GM13976 (cell line): ENCODE measurements at regions not wholly inside any gene's neighbourhood (a gene's known extent, or its start where the extent isn't known, plus 50 kb on each side); places are given as distances from the start of the nearest gene placed in this dataset.

Experiments used
- DNase-seq: peaks from one replicate; pipeline ENCODE4 v3.0.0; 2012; ENCODE audit warnings: low spot score
- in situ Hi-C: fragments of 300-500 bp; cut with MboI; formaldehyde crosslinking; loops from one replicate; pipeline ENCODE4 v1.12.0; 2022; ENCODE audit warnings: low sequenced_read_pairs, mixed read lengths, inconsistent platforms; ENCODE audit not compliant: unreplicated experiment
- TF ChIP-seq, protein P1 (sequence below): IDR thresholded peaks from 2 replicates; pipeline ENCODE4 v1.5.1; 2012; ENCODE audit warnings: borderline replicate concordance, mild to moderate bottlenecking; ENCODE audit not compliant: insufficient read depth; ENCODE audit errors: extremely low read depth, missing control alignments, control extremely low read depth

DNA sequence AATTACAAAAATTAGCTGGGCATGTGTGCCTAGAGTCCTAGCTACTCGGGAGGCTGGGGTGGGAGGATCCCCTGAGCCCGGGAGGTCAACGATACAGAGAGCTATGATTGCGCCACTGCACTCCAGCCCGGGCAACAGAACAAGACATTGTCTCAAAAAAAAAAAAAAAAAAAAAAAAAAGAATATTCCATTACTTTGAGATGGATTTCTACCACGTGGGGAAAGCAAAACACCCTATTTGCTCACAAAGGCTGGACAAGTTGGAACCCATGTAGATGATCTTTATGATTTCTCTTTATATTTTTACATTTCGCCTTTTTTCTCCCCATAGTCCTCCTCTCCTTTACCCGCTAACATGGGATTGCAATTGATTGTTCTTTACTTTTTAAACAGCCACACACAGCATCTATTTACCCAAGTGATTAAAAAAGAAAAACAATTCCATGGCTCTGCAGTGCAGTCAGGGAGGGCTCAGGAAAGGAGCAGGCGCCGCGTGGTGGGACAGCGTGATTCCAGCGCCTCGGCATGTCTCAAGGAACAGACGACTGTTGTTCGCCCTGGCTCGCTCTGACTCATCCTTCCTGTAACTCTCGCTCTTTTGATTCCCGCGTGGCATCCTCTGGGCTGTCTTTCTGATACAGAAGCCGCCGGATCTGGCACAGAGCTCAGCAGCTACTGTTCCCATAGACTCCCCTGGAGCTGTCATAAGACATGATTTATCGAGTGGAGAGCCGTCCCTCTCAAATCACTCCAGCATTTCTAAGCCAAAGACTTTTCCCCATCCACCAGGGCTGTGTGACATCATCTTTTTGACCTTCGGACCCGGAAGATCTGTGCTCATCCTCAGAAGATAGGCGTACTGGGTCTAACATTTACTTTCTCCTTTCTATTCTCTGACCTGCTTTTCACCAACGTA, 230.4 kb upstream of the AGAP1 start:
- DNase-seq: no peak

DNA sequence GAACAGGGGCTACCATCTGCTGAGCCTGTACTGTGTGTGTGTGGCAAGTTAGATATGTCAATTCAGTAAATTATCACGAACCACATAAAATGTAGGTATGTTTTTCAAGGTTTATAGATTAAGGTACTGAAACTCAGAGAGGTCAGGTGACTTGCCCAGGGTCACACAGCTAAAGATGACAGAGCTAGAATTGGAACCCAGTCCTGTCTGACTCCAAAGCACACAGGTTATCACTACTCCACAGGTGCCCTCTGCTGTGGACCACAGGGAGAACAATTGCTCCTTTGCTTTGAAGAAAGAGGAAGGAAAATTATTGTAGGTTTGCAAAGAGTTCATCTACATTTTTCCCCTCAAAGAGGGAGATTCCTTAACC, 229.7 kb upstream of the AGAP1 start:
- TF ChIP-seq, protein P1, sequence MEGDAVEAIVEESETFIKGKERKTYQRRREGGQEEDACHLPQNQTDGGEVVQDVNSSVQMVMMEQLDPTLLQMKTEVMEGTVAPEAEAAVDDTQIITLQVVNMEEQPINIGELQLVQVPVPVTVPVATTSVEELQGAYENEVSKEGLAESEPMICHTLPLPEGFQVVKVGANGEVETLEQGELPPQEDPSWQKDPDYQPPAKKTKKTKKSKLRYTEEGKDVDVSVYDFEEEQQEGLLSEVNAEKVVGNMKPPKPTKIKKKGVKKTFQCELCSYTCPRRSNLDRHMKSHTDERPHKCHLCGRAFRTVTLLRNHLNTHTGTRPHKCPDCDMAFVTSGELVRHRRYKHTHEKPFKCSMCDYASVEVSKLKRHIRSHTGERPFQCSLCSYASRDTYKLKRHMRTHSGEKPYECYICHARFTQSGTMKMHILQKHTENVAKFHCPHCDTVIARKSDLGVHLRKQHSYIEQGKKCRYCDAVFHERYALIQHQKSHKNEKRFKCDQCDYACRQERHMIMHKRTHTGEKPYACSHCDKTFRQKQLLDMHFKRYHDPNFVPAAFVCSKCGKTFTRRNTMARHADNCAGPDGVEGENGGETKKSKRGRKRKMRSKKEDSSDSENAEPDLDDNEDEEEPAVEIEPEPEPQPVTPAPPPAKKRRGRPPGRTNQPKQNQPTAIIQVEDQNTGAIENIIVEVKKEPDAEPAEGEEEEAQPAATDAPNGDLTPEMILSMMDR: no peak
- no peak for DNase-seq

More for the DNA sequence above, 230.4 kb upstream of the AGAP1 start:
- in situ Hi-C loops: no loop called here
- TF ChIP-seq, protein P1: no peak

DNA sequence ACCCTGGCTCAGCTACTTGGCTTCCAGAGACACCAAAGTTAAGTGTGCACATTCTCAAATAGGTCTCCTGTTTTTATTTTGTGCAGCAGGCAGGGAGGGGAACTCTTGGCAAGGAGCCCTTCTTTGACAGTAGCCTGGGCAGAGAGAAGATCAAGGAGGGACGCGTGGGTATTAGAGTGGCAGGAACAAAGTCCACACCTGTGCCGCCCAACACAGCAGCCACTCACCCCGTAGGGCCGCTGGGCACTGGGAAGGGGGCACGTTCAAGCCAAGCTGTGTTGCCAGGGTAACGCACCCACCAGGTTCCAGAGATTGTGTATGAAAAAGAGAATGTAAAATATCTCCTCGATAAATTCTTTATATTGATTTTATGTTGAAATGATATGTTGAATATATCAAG, 229.3 kb upstream of the AGAP1 start:
- DNase-seq: no peak
- in situ Hi-C loops: no loop called here

More for the DNA sequence above, 229.7 kb upstream of the AGAP1 start:
- in situ Hi-C loops: no loop called here

DNA sequence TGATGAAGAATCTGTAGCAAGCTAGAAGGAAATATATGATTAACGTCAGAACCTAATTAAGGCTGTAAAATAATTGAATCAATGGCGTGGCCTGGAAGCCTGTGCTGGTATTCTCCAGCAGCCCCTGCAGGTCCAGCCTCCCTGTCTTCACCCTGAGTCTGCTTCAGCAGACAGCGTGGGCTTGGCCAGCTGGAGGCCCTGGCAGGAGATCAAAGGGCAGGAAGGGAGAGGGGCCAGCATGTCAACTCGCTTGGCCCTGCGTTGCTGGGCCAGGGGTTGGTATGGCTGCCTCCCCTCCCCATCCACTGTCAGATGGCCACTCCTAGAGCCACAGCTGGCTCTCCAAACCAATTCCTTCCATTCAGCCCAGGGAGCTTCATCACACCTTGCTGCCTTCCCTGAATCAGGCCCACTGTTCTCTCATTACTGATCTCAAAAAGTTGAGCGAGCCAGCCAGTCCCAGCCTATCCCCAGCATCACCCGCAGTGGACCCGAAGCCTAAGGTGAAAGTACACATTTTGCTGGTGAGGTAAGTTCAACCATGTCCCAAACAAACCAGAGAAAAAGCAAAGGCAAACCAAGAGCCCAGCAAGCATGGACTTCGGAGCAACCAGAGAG, 228.4 kb upstream of the AGAP1 start:
- in situ Hi-C loops: no loop called here
- no peak for DNase-seq
- TF ChIP-seq, protein P1: no peak

More for the DNA sequence above, 229.3 kb upstream of the AGAP1 start:
- TF ChIP-seq, protein P1: no peak

DNA sequence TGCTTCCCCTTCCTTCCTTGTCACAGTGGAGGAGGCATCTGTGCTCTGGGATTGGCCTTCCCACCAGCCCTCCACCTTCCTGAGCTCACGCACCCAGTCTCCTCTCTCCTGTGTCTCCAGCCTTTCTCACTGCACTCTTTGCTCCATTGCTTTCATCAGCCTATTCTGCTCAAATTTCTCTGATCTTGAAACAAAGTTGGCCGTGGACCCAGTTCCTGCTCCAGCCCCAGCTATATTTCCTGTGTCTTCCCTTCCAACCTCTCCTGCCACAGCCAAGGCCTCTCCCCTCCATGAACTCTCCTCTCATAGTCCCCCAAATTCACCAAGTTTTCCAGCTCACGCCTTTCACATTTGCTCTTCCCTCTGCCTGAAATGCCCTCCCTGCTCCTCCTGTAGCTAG, 226.6 kb upstream of the AGAP1 start:
- TF ChIP-seq, protein P1: no peak
- in situ Hi-C loops: no loop called here
- DNase-seq: no peak

DNA sequence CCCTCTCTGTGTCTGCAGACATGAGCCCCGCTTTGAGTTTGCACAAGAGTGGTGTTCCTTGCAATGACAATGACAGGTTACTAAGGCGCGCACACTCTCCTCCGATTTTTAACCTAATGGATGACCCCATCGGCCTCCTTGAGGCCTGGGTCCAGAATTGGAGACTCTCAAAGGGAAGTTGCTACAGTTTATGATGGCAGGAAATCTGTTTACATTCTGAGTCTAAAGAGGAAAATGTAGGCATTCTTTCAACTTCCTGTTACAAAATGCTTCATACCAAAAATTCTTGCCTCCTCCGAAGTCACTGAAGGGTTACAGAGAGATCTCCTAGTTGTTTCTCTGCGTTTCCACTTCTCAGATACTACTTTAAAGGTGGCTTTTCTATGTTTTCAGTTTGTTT, 225.3 kb upstream of the AGAP1 start:
- DNase-seq: no peak
- in situ Hi-C loops: no loop called here
- TF ChIP-seq, protein P1: no peak
